ENCODE measurements at regions not wholly inside any gene's neighbourhood (a gene's known extent, or its start where the extent isn't known, plus 50 kb on each side); places are given as distances from the start of the nearest gene placed in this dataset.
"Not testable (repeated sequence)": the region's sequence is repeated elsewhere in the genome, so short reads cannot be mapped to it uniquely, and the experiment has no call there.

GRCh38 chr12:114836609-114837008 lies 152.6 kb upstream of the TBX3 start:
- TF ChIP-seq CTCF (IDR thresholded peaks at IDR 0.05) = no peak
- ATAC-seq (no peak), DNase-seq (no peak)
- peaks cover 5% of the 10 kb centered on the region for H3K9me3 ChIP-seq
- H3K27ac ChIP-seq = no peak overlapping the region
- no peaks in the 10 kb centered on the region for H3K36me3 ChIP-seq (ENCODE audit: insufficient read depth in 1 of 2, low read depth in 1 of 2)
- H3K27me3 ChIP-seq (ENCODE audit: insufficient read depth in 3 of 3, low read length in 2 of 3) = peaks cover 0 to 2% (median 0%) of the 10 kb centered on the region in 3 donors
- H3K4me1 ChIP-seq = no peaks in the 10 kb centered on the region
- no peak overlapping the region for H3K4me3 ChIP-seq
- intact Hi-C loops (cut with DNase I) = no loop called here
- WGBS, 3 donors = 95 to 100% (median 97%) methylated on average over 3 of the region's 3 CpGs

- WGBS, 3 donors = 55 to 81% (median 60%) methylated on average over 2 of the region's 2 CpGs
- H3K36me3 ChIP-seq (ENCODE audit: insufficient read depth in 1 of 2, low read depth in 1 of 2) = no peaks in the 10 kb centered on the region
- DNase-seq = no peak
- no peak overlapping the region for H3K27ac ChIP-seq
- TF ChIP-seq CTCF (IDR thresholded peaks at IDR 0.05) = no peak
- intact Hi-C loops (cut with DNase I) = no loop called here
- peaks cover 0 to 2% (median 0%) of the 10 kb centered on the region in 3 donors for H3K27me3 ChIP-seq (ENCODE audit: insufficient read depth in 3 of 3, low read length in 2 of 3)
- no peak for ATAC-seq
- H3K9me3 ChIP-seq = peaks cover 5% of the 10 kb centered on the region
- H3K4me3 ChIP-seq = no peak overlapping the region
- no peaks in the 10 kb centered on the region for H3K4me1 ChIP-seq
Observed at GRCh38 chr12:114835031-114835430, 151.1 kb upstream of the TBX3 start.

- WGBS, 3 donors = 44 to 48% (median 48%) methylated on average over 3 of the region's 3 CpGs
- H3K4me3 ChIP-seq = no peak overlapping the region
- H3K27ac ChIP-seq = no peak overlapping the region
- intact Hi-C loops (cut with DNase I) = no loop called here
- TF ChIP-seq CTCF (IDR thresholded peaks at IDR 0.05) = no peak
- ATAC-seq (no peak), DNase-seq (no peak)
- no peaks in the 10 kb centered on the region for H3K36me3 ChIP-seq (ENCODE audit: insufficient read depth in 1 of 2, low read depth in 1 of 2)
- H3K4me1 ChIP-seq = no peaks in the 10 kb centered on the region
- peaks cover 0 to 2% (median 0%) of the 10 kb centered on the region in 3 donors for H3K27me3 ChIP-seq (ENCODE audit: insufficient read depth in 3 of 3, low read length in 2 of 3)
- peaks cover 5% of the 10 kb centered on the region for H3K9me3 ChIP-seq
Observed at GRCh38 chr12:114834621-114835020, 150.6 kb upstream of the TBX3 start.

- intact Hi-C loops (cut with DNase I) = no loop called here
- ATAC-seq = no peak
- no peak for TF ChIP-seq CTCF (IDR thresholded peaks at IDR 0.05)
Observed at GRCh38 chr12:114829833-114830232, 145.9 kb upstream of the TBX3 start.

GRCh38 chr12:114829244-114829643 lies 145.3 kb upstream of the TBX3 start:
- H3K9me3 ChIP-seq; H3K36me3 ChIP-seq (ENCODE audit: insufficient read depth in 1 of 2, low read depth in 1 of 2); H3K27ac ChIP-seq; H3K4me3 ChIP-seq; intact Hi-C loops (cut with DNase I); H3K27me3 ChIP-seq (ENCODE audit: insufficient read depth in 3 of 3, low read length in 2 of 3); DNase-seq; H3K4me1 ChIP-seq; ATAC-seq: not testable (repeated sequence)

More at GRCh38 chr12:114829833-114830232, 145.9 kb upstream of the TBX3 start:
- no peak for DNase-seq
- Histone ChIP-seq H3K4me3 (no peak overlapping the region), H3K36me3 (ENCODE audit: insufficient read depth in 1 of 2, low read depth in 1 of 2) (no peaks in the 10 kb centered on the region), H3K27me3 (ENCODE audit: insufficient read depth in 3 of 3, low read length in 2 of 3) (no peaks in the 10 kb centered on the region), H3K9me3 (no peaks in the 10 kb centered on the region), H3K27ac (no peak overlapping the region), H3K4me1 (no peaks in the 10 kb centered on the region)
- 90 to 95% (median 92%) methylated on average over 4 of the region's 4 CpGs for WGBS, 3 donors

Data from psoas muscle (tissue), 7 donors.